DND-41 (cell line): ENCODE measurements at regions not wholly inside any gene's neighbourhood (a gene's known extent, or its start where the extent isn't known, plus 50 kb on each side); places are given as distances from the start of the nearest gene placed in this dataset.

Experiments used
- ATAC-seq: fragments of 200-7000 bp; cut with Tn5 transposase; 3 replicates; pipeline ENCODE4 v1.9.1; 2021; ENCODE audit warnings: low read depth; ENCODE audit not compliant: insufficient read depth
- DNase-seq: peaks from one replicate; pipeline ENCODE4 v3.0.0-alpha.2; 2020
- H2AFZ ChIP-seq: 2 replicates; pipeline ENCODE4 v1.6.0; 2012; ENCODE audit warnings: low read depth, low read length
- H3K27ac ChIP-seq: 2 replicates; pipeline ENCODE4 v1.5.1; 2012; ENCODE audit warnings: low read length, inconsistent platforms
- H3K27me3 ChIP-seq: fragments of 200-600 bp; sonication (generic); 2 replicates; pipeline ENCODE4 v1.6.0; 2012; ENCODE audit warnings: low read length, mild to moderate bottlenecking, inconsistent platforms; ENCODE audit not compliant: insufficient read depth, poor library complexity
- H3K36me3 ChIP-seq: 2 replicates; pipeline ENCODE4 v1.5.1; 2012; ENCODE audit warnings: low read length, inconsistent platforms; ENCODE audit not compliant: insufficient read depth
- H3K4me1 ChIP-seq: 2 replicates; pipeline ENCODE4 v1.5.1; 2012; ENCODE audit warnings: mild to moderate bottlenecking, low read length; ENCODE audit not compliant: insufficient read depth
- H3K4me2 ChIP-seq: 2 replicates; pipeline ENCODE4 v1.6.0; 2012; ENCODE audit warnings: mild to moderate bottlenecking, moderate library complexity, low read length, inconsistent platforms; ENCODE audit not compliant: insufficient read depth
- H3K4me3 ChIP-seq, 2 experiments: fragments of 200-600 bp in 1 of 2; shearing (Covaris generic) in 1 of 2; 2 replicates each; pipeline ENCODE4 v1.5.1; 2012 to 2016; ENCODE audit warnings: inconsistent platforms in 2 of 2, low read length in 2 of 2, mild to moderate bottlenecking in 2 of 2, low read depth in 1 of 2, moderate library complexity in 1 of 2
- H3K79me2 ChIP-seq: 2 replicates; pipeline ENCODE4 v1.6.0; 2012; ENCODE audit warnings: low read length, inconsistent platforms; ENCODE audit not compliant: insufficient read depth
- H3K9ac ChIP-seq: 2 replicates; pipeline ENCODE4 v1.6.0; 2012; ENCODE audit warnings: low read depth, mild to moderate bottlenecking, inconsistent platforms, low read length, moderate library complexity
- H3K9me3 ChIP-seq: 2 replicates; pipeline ENCODE4 v1.5.1; 2012; ENCODE audit warnings: low read length, moderate library complexity, mild to moderate bottlenecking, inconsistent platforms; ENCODE audit not compliant: insufficient read depth, severe bottlenecking
- H4K20me1 ChIP-seq: 2 replicates; pipeline ENCODE4 v1.6.0; 2012; ENCODE audit warnings: low read length; ENCODE audit not compliant: insufficient read depth
- EZH2 ChIP-seq: IDR thresholded peaks from 3 replicates; pipeline ENCODE4 v1.6.1; 2012; ENCODE audit warnings: borderline replicate concordance, low read depth, mild to moderate bottlenecking, moderate library complexity, low read length, inconsistent platforms; ENCODE audit not compliant: severe bottlenecking
- TF ChIP-seq, protein P1 (sequence below): IDR thresholded peaks from 2 replicates; pipeline ENCODE4 v1.5.1; 2012; ENCODE audit warnings: borderline replicate concordance, low read length, moderate library complexity, mild to moderate bottlenecking; ENCODE audit not compliant: poor library complexity, severe bottlenecking; ENCODE audit errors: extremely low read depth

DNA sequence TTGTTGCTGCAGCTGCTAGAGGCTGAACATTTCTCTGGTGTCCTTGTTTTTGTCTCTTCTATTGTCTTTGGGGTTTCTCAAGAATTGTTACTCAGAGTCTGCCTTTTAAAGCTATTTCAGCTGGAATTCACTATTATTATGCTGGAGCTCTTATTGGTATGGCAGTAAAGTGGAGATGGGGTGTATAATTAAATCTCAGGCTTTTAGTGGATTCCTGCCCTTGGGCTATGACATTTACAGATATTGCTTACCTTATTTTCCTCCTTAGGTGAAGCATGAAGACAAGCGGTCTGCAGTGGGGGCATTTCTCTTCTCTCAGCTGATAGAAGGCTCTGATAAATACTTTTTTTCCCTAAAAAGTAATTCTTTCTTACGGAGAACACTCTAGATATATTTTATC lies 1656.6 kb upstream of the IGFBP7 start:
- H3K36me3 ChIP-seq: no peaks in the 10 kb centered on the region

DNA sequence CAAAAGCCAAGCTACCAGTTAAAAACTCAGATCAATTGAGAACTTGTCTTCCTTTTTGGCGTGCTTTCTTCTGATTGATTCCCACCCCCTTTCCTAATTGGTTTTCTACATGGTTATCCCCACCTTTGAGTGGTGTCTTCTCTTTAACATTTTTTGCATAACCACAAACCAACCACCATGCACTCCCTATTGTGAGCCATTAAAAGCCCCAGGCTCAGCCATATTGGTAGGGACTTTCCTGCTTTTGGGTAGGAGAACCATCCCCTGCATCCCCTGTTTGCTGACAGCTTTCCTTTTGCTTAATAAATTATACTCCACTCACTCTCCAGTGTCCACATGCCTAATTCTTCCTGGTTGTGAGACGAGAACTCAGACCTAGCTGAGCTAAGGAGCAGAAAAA lies 1651.4 kb upstream of the IGFBP7 start:
- DNase-seq (no peak), ATAC-seq (no peak)
- H3K27ac ChIP-seq: no peak overlapping the region
- H4K20me1 ChIP-seq: no peaks in the 10 kb centered on the region
- no peaks in the 10 kb centered on the region for H3K9me3 ChIP-seq
- no peak for TF ChIP-seq EZH2
- TF ChIP-seq, protein P1, sequence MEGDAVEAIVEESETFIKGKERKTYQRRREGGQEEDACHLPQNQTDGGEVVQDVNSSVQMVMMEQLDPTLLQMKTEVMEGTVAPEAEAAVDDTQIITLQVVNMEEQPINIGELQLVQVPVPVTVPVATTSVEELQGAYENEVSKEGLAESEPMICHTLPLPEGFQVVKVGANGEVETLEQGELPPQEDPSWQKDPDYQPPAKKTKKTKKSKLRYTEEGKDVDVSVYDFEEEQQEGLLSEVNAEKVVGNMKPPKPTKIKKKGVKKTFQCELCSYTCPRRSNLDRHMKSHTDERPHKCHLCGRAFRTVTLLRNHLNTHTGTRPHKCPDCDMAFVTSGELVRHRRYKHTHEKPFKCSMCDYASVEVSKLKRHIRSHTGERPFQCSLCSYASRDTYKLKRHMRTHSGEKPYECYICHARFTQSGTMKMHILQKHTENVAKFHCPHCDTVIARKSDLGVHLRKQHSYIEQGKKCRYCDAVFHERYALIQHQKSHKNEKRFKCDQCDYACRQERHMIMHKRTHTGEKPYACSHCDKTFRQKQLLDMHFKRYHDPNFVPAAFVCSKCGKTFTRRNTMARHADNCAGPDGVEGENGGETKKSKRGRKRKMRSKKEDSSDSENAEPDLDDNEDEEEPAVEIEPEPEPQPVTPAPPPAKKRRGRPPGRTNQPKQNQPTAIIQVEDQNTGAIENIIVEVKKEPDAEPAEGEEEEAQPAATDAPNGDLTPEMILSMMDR: no peak
- H3K9ac ChIP-seq: no peak overlapping the region
- H3K4me3 ChIP-seq: no peak overlapping the region
- no peaks in the 10 kb centered on the region for H3K4me1 ChIP-seq
- no peaks in the 10 kb centered on the region for H3K27me3 ChIP-seq
- H3K36me3 ChIP-seq: no peaks in the 10 kb centered on the region
- H2AFZ ChIP-seq: no peak overlapping the region
- H3K4me2 ChIP-seq: no peak overlapping the region
- no peaks in the 10 kb centered on the region for H3K79me2 ChIP-seq

More for the DNA sequence above, 1656.6 kb upstream of the IGFBP7 start:
- Histone ChIP-seq H2AFZ (no peak overlapping the region), H3K4me3 (no peak overlapping the region), H3K9me3 (no peaks in the 10 kb centered on the region), H4K20me1 (no peaks in the 10 kb centered on the region), H3K27ac (no peak overlapping the region), H3K9ac (no peak overlapping the region), H3K79me2 (no peaks in the 10 kb centered on the region), H3K27me3 (no peaks in the 10 kb centered on the region), H3K4me1 (no peaks in the 10 kb centered on the region), H3K4me2 (no peak overlapping the region)
- TF ChIP-seq, protein P1: no peak
- TF ChIP-seq EZH2: no peak
- no peak for ATAC-seq
- no peak for DNase-seq

DNA sequence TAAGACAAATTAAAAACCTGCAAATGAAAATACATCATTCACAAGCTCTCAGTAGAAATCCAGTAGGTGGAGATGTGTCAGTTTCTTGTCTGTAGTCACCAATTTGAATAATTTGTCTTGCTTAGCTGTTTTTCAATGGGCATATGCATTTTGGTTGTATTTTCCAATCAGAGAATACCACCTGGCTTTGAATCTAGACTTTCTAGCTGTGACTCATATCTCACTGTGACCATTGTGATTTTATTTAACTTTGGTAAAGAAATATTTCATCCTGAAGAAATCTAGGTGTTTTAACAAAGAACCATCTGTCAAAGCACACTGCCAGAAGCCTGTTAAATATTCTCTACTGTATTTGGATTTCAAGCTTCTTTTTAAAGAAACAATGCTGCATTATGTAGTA lies 1650.6 kb upstream of the IGFBP7 start:
- no peak overlapping the region for H3K27ac ChIP-seq
- H2AFZ ChIP-seq: no peak overlapping the region
- DNase-seq (no peak), ATAC-seq (no peak)
- H3K9ac ChIP-seq: no peak overlapping the region
- no peaks in the 10 kb centered on the region for H4K20me1 ChIP-seq
- TF ChIP-seq, protein P1: no peak
- no peak for TF ChIP-seq EZH2
- H3K36me3 ChIP-seq: no peaks in the 10 kb centered on the region
- H3K27me3 ChIP-seq: no peaks in the 10 kb centered on the region
- no peaks in the 10 kb centered on the region for H3K79me2 ChIP-seq
- no peak overlapping the region for H3K4me3 ChIP-seq
- H3K4me1 ChIP-seq: no peaks in the 10 kb centered on the region
- H3K9me3 ChIP-seq: no peaks in the 10 kb centered on the region
- H3K4me2 ChIP-seq: no peak overlapping the region

DNA sequence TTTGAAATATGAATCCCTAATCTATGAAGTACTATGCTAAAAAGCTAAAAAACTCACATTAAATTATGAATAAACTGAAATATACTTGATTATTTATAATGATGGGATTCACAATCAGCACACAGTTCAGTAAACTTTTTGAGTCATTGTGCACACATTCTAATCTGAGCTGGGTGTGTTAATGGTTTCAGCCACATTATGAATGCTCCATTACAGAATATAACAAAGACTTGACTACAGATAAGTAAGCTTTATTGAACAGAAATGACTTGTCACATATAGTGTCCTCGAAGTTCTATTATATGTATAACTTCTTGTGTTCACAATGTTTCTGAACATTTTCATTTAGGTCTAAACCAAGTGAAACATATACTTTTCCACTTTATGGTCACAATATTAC lies 1649.9 kb upstream of the IGFBP7 start:
- Histone ChIP-seq H3K36me3 (no peaks in the 10 kb centered on the region), H2AFZ (no peak overlapping the region), H3K27ac (no peak overlapping the region), H3K79me2 (no peaks in the 10 kb centered on the region), H3K9me3 (no peaks in the 10 kb centered on the region), H3K4me1 (no peaks in the 10 kb centered on the region), H3K9ac (no peak overlapping the region), H3K4me2 (no peak overlapping the region), H4K20me1 (no peaks in the 10 kb centered on the region), H3K27me3 (no peaks in the 10 kb centered on the region), H3K4me3 (no peak overlapping the region)
- ATAC-seq (no peak), DNase-seq (no peak)
- no peak for TF ChIP-seq EZH2
- TF ChIP-seq, protein P1: no peak
